Tibial artery (tissue), 4 donors: ENCODE measurements at regions not wholly inside any gene's neighbourhood (a gene's known extent, or its start where the extent isn't known, plus 50 kb on each side); places are given as distances from the start of the nearest gene placed in this dataset.

Experiments used
- DNase-seq, 2 donors: peaks; one replicate each; pipeline ENCODE4 v3.0.0-alpha.2; 2019
- H3K27ac ChIP-seq, 2 donors: fragments of 200-600 bp; sonication (generic) in 1 of 2; 1 replicate in 1 of 2; 2 replicates in 1 of 2; pipeline ENCODE4 v1.5.1; 2018 to 2019; ENCODE audit warnings: mild to moderate bottlenecking in 1 of 2
- H3K27me3 ChIP-seq, 2 donors: fragments of 200-600 bp; sonication (generic) in 1 of 2; one replicate each; pipeline versions ENCODE4 v1.5.1 to v1.6.0; 2016 to 2019
- H3K36me3 ChIP-seq, 3 donors: fragments of 200-600 bp; sonication (generic) in 2 of 3; one replicate each; pipeline ENCODE4 v1.5.1; 2016 to 2019; ENCODE audit warnings: mild to moderate bottlenecking in 2 of 3
- H3K4me1 ChIP-seq, 4 donors: fragments of 200-600 bp; sonication (generic) in 2 of 4; 1 replicate in 3 of 4; 2 replicates in 1 of 4; pipeline ENCODE4 v1.5.1; 2016 to 2019
- H3K4me3 ChIP-seq, 2 donors: fragments of 200-600 bp; sonication (generic) in 1 of 2; 1 replicate in 1 of 2; 2 replicates in 1 of 2; pipeline ENCODE4 v1.5.1; 2018 to 2019; ENCODE audit warnings: mild to moderate bottlenecking in 2 of 2
- H3K9me3 ChIP-seq, 3 donors: fragments of 200-600 bp; sonication (generic) in 1 of 3; one replicate each; pipeline ENCODE4 v1.5.1; 2016 to 2019
- intact Hi-C: fragments of 100-400 bp; cut with DNase I; formaldehyde crosslinking; loops from one replicate; pipeline ENCODE4 v1.15.0; 2023; ENCODE audit warnings: low total_unique reads
- TF ChIP-seq, protein P1 (sequence below), 2 experiments: fragments of 200-600 bp in 1 of 2; fragments of 450-650 bp in 1 of 2; IDR thresholded peaks; one replicate each; pipeline ENCODE4 v1.5.1; 2017 to 2019; ENCODE audit warnings: antibody characterized with exemption in 2 of 2, mild to moderate bottlenecking in 1 of 2, moderate library complexity in 1 of 2

DNA sequence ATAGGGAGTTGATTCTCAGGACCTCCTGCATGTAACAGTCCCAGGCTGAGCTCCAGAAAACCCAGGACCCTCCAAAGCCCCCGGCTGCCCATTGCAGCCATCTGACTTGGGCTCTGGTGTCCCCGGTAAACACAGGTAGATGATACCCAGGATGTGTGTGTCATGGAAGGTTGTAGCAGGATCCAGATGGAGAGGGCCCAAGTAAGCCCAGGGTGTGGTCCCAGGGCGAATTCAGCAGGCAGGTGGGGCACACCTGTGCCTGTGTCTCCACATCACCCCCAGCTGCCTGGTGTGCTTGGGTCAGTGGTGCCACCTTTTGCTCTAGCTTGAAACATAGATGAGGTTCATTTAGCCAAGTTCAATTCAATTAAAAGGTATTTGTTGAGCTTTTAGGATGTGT, 524.1 kb downstream of the GLRX3 start:
- intact Hi-C loops = no loop called here
- no peak for DNase-seq

DNA sequence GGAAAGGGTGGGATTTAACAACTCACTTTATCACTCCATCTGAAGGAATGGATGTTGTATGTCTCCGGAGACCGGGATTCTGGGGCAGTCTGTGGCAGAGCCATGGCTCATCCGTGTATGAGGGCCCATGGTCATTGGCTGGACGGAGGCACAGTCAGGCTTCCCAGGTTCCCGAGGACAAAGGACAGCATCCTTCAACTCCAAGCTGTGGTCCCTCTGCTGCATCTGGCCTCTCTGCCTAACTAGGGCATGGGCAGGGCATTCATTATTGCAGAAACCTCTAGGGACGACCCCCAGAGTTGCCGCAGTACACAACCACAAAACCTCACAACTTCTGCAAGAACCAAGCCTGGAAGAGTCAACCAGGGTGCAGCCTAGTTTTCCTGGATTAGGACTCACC, 525.2 kb downstream of the GLRX3 start:
- Histone ChIP-seq H3K9me3 (no peaks in the 10 kb centered on the region), H3K27ac (no peak overlapping the region), H3K4me3 (no peak overlapping the region), H3K27me3 (no peaks in the 10 kb centered on the region), H3K36me3 (no peaks in the 10 kb centered on the region), H3K4me1 (no peaks in the 10 kb centered on the region)
- intact Hi-C loops = no loop called here
- no peak for DNase-seq
- TF ChIP-seq, protein P1, sequence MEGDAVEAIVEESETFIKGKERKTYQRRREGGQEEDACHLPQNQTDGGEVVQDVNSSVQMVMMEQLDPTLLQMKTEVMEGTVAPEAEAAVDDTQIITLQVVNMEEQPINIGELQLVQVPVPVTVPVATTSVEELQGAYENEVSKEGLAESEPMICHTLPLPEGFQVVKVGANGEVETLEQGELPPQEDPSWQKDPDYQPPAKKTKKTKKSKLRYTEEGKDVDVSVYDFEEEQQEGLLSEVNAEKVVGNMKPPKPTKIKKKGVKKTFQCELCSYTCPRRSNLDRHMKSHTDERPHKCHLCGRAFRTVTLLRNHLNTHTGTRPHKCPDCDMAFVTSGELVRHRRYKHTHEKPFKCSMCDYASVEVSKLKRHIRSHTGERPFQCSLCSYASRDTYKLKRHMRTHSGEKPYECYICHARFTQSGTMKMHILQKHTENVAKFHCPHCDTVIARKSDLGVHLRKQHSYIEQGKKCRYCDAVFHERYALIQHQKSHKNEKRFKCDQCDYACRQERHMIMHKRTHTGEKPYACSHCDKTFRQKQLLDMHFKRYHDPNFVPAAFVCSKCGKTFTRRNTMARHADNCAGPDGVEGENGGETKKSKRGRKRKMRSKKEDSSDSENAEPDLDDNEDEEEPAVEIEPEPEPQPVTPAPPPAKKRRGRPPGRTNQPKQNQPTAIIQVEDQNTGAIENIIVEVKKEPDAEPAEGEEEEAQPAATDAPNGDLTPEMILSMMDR (IDR thresholded peaks at IDR 0.05) = no peak

More for the DNA sequence above, 524.1 kb downstream of the GLRX3 start:
- Histone ChIP-seq H3K9me3 (no peaks in the 10 kb centered on the region), H3K4me1 (no peaks in the 10 kb centered on the region), H3K27me3 (no peaks in the 10 kb centered on the region), H3K27ac (no peak overlapping the region), H3K36me3 (no peaks in the 10 kb centered on the region), H3K4me3 (no peak overlapping the region)
- TF ChIP-seq, protein P1 (IDR thresholded peaks at IDR 0.05) = no peak

DNA sequence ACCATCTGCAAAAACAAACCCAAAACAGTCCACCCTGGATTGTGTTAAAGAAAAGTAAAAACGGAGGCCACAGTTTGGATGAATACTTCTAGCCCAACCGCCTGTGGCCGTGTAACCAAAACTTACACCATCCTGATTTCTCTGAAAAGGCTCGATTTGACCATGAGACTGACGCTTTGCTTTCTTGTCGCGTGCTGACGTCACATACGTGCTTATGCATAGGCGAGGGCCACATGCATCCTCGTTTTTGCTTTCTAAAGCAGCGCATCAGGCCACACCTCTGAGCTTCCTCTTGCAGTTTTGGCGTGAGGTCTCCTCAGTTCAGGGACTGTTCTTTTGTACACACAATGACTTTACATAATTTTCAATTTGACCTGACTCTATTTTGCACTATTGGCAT, 526.6 kb downstream of the GLRX3 start:
- Histone ChIP-seq H3K4me3 (no peak overlapping the region), H3K4me1 (no peaks in the 10 kb centered on the region), H3K36me3 (no peaks in the 10 kb centered on the region), H3K27ac (no peak overlapping the region), H3K9me3 (no peaks in the 10 kb centered on the region), H3K27me3 (no peaks in the 10 kb centered on the region)
- no peak for DNase-seq
- intact Hi-C loops = no loop called here
- TF ChIP-seq, protein P1 (IDR thresholded peaks at IDR 0.05) = no peak

DNA sequence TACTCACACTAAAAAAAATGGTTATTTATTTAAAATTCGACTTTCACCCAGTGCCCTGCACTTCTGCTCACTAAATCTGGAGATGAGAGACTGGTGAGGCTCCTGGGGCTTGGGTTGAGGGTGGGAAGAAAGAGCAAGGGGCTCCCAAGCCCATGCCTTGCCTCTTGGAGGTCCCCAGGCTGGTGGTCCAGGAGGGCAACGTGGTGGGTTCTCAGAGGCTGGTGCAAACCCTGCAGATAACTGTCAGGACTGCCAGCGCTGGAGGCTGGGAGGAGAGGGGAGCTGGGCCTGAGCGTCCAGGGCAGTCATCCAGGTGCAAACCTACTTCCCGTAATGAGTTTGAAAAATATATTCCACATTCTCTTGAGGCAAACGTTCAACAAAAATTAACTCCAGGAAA, 528.3 kb downstream of the GLRX3 start:
- no peaks in the 10 kb centered on the region for H3K9me3 ChIP-seq

DNA sequence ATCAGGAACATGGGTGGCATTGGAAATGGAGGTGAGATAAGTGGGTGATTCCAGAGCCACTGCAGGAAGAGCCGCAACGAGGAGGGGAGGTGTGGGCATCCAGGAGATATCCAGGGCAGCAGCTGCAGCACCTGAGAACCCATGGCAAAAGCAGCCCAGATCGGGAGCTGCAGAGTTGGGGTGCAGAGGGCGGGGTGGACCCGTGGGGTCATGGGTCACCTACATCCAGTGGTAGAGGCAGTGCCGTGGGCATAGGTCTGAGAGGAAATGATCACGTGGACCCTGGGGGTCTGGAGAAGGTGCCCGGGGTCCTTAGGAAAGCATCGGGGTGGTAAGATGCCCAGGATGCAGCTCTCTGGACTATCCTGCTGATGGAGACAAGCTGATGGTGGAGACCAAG, 530.0 kb downstream of the GLRX3 start:
- no peak for DNase-seq
- Histone ChIP-seq H3K4me3 (no peak overlapping the region), H3K9me3 (no peaks in the 10 kb centered on the region), H3K27ac (no peak overlapping the region), H3K36me3 (no peaks in the 10 kb centered on the region), H3K4me1 (no peaks in the 10 kb centered on the region), H3K27me3 (no peaks in the 10 kb centered on the region)
- TF ChIP-seq, protein P1 (IDR thresholded peaks at IDR 0.05) = no peak
- intact Hi-C loops = no loop called here

More for the DNA sequence above, 528.3 kb downstream of the GLRX3 start:
- H3K36me3 ChIP-seq = no peaks in the 10 kb centered on the region
- no peaks in the 10 kb centered on the region for H3K4me1 ChIP-seq
- DNase-seq = no peak
- H3K27me3 ChIP-seq = no peaks in the 10 kb centered on the region
- no peak overlapping the region for H3K27ac ChIP-seq
- H3K4me3 ChIP-seq = no peak overlapping the region
- intact Hi-C loops = no loop called here
- TF ChIP-seq, protein P1 (IDR thresholded peaks at IDR 0.05) = no peak

DNA sequence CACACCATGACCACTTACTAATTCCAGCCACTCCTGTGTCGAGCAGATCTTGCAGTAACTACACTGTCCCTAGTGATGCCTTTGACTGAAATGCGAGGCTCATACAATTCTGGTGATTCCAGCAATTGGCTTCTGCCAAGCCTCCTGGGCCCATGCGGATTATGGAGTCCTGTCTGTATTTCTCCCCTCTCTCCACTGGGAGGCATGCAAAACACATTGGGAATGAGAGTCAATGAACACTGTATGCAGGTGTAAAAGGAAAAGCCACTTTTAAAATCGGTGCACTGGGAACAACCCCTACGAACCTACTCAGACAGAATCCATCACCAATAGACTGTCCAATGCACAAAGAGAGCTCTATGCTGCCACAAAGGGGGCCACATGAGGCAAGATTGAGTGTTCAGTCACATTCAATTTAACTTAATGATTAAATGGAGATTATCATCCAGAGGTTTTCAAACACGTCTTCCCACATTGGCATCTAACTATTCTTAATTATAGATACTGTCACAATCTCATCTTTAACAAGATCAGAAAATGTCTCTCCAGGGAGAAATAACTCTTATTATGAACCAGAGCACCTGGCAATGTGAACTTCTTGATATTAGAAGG, 550.6 kb downstream of the GLRX3 start:
- intact Hi-C loops = no loop called here
- Histone ChIP-seq H3K27ac (no peak overlapping the region), H3K9me3 (peaks cover 0 to 10% (median 0%) of the 10 kb centered on the region in 3 donors), H3K4me1 (no peaks in the 10 kb centered on the region), H3K4me3 (no peak overlapping the region), H3K36me3 (no peaks in the 10 kb centered on the region), H3K27me3 (no peaks in the 10 kb centered on the region)
- no peak for DNase-seq
- TF ChIP-seq, protein P1 (IDR thresholded peaks at IDR 0.05) = no peak
